GM13977 (cell line): ENCODE measurements at regions not wholly inside any gene's neighbourhood (a gene's known extent, or its start where the extent isn't known, plus 50 kb on each side); places are given as distances from the start of the nearest gene placed in this dataset.
A peak's percentile ranks its signal among the peaks of the same experiment; 100 is the strongest.

ENCODE experiments used
- DNase-seq: peaks from one replicate; pipeline ENCODE4 v3.0.0; 2012; ENCODE audit warnings: low spot score
- CTCF ChIP-seq: IDR thresholded peaks from 2 replicates; pipeline ENCODE4 v1.5.1; 2012; ENCODE audit warnings: mild to moderate bottlenecking, control low read depth; ENCODE audit not compliant: insufficient read depth; ENCODE audit errors: extremely low read depth, missing control alignments
- in situ Hi-C: fragments of 300-500 bp; cut with MboI; formaldehyde crosslinking; loops from one replicate; pipeline ENCODE4 v1.12.0; 2022; ENCODE audit warnings: low sequenced_read_pairs, low pct_unique_long_range_greater_than_20kb, mixed read lengths, inconsistent platforms; ENCODE audit not compliant: unreplicated experiment

GRCh38 chr5:68707575-68707974 lies 386.2 kb upstream of the SLC30A5 start:
- in situ Hi-C loops = loop anchor here (25.0 kb wide), 1 partner anchor 420 kb away; no protein-coding TSS in a partner anchor
- no peak for TF ChIP-seq CTCF
- DNase-seq = no peak

GRCh38 chr5:68708156-68708841 lies 385.5 kb upstream of the SLC30A5 start:
- DNase-seq = no peak
- no peak for TF ChIP-seq CTCF
- in situ Hi-C loops = loop anchor here (25.0 kb wide), 1 partner anchor 421 kb away; no protein-coding TSS in a partner anchor

- in situ Hi-C loops = loop anchor here (25.0 kb wide), 1 partner anchor 422 kb away; no protein-coding TSS in a partner anchor
- no peak for DNase-seq
- TF ChIP-seq CTCF = no peak
Measured at GRCh38 chr5:68708842-68709170, 385.0 kb upstream of the SLC30A5 start.

- in situ Hi-C loops = loop anchor here (25.0 kb wide), 1 partner anchor 422 kb away; no protein-coding TSS in a partner anchor
- no peak for TF ChIP-seq CTCF
- no peak for DNase-seq
Measured at GRCh38 chr5:68709239-68709638, 384.6 kb upstream of the SLC30A5 start.

- in situ Hi-C loops = loop anchor here (25.0 kb wide), 1 partner anchor 423 kb away; no protein-coding TSS in a partner anchor
- no peak for DNase-seq
- no peak for TF ChIP-seq CTCF
Measured at GRCh38 chr5:68710514-68710913, 383.3 kb upstream of the SLC30A5 start.

GRCh38 chr5:68711293-68712200 lies 382.3 kb upstream of the SLC30A5 start:
- in situ Hi-C loops = loop anchor here (25.0 kb wide), 1 partner anchor 424 kb away; no protein-coding TSS in a partner anchor
- DNase-seq = peak; percentile 73
- TF ChIP-seq CTCF = no peak
